GM18520 (cell line): ENCODE measurements at regions not wholly inside any gene's neighbourhood (a gene's known extent, or its start where the extent isn't known, plus 50 kb on each side); places are given as distances from the start of the nearest gene placed in this dataset.
"Not testable (repeated sequence)": the region's sequence is repeated elsewhere in the genome, so short reads cannot be mapped to it uniquely, and the experiment has no call there.

Experiments used
- ATAC-seq: cut with Tn5 transposase; IDR thresholded peaks from one replicate; pipeline ENCODE4 v1.9.1; 2021; ENCODE audit not compliant: unreplicated experiment

DNA sequence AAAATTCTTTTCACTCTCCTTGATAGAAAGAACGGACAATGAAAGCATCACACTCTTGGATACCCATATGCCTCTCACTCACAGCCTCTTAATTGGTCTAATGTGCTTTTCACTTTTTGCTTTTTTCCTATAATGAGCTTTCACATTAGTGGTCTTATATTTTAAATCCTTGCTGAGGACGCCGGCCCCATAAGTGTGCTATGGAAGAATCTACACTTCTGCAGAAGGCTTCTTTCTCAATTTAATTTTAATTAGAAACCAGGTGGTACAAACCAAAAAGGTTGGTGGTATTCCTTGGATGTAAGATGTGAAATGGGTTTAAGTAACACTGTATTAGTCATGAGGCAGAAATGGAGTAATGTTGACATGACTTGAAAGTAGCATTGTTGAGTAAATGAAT is 190.6 kb upstream of the NFIA start:
- ATAC-seq: no peak

DNA sequence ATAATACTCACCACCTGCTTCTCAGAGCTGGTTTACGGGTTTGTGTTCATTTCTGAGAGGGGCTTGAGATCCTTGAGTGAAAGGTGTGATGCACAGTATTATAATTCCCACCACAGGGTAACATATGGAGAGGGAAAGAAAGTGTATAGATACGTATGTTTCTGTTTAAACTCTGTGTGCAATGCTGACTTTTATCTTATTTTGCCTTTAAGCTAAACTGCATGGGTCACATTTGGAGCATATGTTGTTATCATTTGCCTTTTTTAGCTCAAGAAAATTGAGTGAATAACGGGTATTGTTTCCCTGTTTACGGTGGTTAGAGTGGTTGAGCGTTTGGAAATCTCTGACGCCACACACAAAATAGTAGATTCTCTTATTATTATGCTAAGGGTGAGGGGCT is 191.1 kb upstream of the NFIA start:
- no peak for ATAC-seq

DNA sequence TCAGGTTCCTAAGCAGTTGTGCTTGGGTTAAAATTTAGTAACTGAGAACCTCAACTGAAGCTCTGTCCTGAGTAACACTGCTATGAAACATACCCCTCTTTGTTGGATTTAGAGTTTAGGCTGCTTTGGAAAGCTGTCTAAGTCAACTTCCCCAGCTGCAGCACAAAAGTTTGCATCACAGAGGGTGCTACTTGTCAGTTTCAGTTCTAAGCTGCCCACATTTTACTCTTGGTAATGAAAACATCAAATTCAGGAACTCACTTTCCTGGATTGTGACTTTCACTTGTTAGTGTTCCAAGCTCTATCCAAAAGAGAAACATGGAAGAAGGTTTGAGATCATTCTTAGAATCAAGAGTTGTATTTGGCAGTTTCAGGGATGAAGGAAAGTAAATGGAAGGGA is 191.7 kb upstream of the NFIA start:
- ATAC-seq: no peak

DNA sequence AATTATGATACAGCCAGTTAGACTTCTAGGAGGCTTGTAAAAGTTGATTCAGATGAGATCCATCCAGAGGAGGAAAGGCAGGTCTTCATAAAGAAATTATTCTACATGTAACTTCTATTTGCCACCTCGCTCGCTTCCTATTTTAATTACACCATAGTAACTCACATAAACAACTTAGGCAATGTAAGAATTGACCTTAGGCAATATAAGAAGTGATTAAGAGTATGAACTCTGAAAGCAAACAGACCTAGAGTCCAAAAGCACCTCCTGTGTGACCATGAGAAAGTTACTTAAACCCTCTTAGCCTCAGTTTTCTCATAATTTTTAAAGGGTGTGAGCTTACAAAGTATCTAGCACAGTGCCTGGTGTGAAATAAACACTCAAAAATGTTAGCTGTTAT is 192.7 kb upstream of the NFIA start:
- no peak for ATAC-seq

DNA sequence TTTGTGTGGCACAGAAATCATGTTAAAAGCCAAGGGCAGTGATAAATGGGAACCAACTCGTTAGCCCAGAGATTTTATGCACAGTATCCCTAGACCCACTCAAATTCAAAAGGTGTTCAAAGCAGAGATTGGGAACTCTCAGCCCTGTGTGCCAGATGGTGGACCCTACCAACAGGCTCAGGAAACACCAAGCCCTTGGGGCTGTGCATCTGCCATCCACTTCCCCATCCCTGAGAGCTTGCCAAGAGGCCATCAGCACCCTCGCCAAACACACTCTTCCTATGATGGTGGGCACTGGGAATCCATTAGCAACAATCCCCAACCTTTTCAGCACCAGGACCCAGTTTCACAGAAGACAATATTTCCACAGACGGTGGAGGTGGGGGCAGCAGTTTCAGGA is 194.2 kb upstream of the NFIA start:
- no peak for ATAC-seq

DNA sequence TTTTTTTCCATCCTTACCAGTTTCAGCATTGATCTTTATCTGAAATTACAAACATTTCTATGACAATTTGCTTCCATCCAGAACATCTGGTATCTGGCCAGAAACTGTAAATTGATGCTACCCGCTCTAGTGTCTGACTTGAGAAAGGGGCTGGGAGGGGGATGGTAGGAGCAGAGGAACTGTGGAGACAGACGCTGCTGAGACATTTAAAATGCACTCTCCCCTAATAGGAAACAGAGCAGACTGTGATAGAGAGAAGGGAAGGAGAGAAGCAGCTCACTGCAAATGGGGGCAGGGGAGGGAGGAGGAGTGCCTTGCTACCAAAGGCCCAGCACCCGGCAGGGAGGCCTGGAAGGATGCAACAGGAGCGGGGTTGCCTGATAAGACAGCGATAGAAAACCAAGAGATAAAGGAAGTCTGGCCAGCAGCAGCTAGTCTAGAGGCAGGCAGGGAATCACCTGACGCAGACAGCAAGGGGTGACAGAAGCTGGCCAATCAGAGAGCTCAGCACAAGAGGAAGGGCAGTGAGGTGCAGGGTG is 195.5 kb upstream of the NFIA start:
- ATAC-seq: no peak

DNA sequence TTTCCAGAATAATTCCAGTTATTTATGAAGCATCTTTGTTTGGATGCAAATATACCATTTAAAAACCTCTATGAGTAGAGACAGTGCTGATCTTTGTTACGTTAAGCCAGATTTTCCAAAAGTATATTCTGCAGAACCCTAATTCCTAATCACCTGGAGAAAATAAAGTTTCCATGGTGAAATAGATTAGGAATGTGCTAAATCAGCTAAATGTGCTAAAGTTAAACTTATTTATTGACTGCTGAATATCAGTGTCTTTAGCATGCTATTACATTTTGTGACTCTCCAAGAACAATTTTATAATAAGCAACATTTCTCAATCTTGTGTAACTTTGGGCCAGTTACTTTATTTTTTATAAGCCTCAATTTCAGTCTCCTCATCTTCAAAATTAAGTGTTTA is 196.3 kb upstream of the NFIA start:
- no peak for ATAC-seq

DNA sequence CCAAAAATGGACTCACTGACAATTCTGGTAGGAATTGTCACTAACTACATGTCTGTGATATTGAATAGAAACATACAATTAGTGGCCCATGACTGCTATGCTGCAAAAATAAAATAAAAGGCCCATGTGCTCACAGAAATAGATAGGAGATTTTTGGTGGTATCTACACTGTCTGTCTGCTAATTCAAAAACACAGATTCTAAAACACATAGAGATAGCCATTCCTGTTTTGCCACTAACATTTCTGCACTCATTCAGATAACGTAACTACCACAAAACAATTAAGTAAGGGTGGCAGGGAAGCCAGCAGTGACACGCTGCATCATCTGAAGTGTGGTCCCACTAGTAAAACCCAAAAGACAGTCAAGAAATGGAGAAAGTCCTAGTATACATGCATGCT is 202.2 kb upstream of the NFIA start:
- ATAC-seq: no peak

DNA sequence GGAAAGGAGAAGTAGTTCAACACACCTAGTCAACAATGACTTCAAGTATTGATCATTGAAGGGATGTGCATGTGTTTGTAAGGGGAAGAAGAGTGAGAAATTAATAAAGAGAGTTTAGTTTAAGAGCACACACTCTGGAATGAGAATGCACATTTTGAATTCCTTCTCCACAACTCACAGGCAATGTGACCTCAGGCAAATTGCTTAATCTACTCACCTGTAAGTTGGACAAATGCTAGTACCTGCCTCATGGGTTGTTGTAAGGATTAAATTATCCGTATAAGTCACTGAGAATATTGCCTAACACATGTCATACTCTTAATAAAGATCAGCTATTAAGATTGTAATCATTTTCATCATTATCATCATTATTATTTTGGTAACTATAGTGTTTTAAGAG is 204.0 kb upstream of the NFIA start:
- no peak for ATAC-seq

DNA sequence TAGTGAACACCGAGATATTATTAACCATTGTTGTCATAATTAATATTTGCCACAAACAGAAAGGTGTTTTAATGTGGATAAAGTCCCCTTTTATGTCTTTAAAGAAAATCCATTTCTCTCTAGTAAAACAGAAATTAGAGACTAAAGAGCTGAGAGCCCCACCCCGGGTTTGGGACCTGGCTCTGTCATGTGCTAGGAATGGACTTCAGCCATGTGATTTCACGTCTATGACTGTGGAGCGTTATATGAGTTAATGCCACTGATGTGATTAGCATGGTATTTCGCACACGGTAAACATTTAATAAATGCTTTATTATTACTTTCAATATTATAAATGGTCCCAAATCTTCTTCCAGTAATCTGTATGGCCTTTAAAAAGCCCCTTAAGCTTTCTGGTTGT is 205.0 kb upstream of the NFIA start:
- ATAC-seq: no peak

DNA sequence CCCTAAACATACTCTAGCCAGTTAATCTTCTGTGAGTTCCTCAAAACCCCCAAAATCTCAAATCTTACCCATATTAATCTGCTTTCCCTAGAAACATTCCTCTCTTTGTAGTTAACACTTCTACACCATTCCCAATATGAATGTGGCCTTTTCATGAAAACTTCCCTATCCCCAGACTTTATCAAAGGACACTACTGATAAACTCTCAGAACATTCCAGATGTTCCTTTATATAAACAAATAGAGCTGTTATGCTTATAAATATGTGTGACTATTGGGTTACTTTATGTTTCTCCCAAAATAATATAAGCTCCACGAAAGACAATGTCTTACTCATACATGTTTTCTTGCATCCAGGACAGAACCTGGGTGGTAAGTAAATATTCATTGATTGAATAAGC is 205.4 kb upstream of the NFIA start:
- ATAC-seq: no peak

DNA sequence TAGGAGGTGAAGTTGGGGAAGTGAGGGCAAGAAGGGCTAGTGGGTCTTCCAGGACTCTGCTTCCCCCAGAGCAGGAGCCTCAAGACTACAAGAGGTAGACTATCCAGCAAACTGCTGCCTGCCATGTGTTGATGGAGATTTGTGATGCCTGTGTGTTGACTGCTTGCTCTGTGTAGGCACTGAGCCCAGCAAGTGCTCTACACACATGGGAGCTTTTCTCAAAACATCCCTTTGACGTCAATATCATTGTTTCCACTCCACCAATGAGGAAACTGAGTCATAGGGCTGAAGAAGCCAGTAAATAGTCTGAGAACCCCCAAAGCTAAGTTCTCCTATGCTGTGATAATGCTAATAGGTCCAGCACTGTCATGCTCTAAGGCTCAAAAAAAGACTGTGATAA is 207.2 kb upstream of the NFIA start:
- ATAC-seq: no peak

DNA sequence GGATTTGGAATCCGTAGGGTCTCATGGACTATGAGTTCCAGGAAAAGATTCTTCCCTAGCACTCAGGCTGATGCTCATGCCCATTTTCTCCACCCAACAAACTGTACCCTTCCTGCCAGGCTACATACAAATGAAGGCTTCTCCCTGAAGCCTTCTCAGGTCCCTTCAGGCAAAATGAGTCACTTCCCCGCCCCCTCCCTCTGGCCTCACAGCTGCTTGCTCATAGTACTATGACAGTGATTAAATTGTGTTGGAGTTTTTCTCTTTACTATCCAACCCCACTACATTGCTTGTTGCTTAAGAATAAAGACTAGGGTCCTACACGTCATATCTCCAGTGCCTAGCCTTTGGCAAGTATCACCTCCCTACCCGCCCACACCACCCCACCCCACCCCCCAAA is 207.6 kb upstream of the NFIA start:
- no peak for ATAC-seq

DNA sequence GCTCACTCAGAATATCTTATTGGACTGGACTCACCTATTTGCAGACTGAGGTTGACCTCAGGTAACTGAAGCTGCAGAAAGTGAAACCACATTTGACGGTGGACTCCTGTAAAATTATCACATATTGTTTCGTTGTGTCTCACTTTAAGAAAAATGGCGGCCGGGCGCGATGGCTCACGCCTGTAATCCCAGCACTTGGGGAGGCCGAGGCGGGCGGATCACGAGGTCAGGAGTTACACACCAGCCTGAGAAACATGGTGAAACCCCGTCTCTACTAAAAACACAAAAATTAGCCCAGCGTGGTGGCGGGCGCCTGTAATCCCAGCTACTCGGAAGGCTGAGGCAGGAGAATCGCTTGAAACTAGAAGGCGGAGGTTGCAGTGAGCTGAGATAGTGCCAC is 209.0 kb upstream of the NFIA start:
- ATAC-seq: not testable (repeated sequence)

DNA sequence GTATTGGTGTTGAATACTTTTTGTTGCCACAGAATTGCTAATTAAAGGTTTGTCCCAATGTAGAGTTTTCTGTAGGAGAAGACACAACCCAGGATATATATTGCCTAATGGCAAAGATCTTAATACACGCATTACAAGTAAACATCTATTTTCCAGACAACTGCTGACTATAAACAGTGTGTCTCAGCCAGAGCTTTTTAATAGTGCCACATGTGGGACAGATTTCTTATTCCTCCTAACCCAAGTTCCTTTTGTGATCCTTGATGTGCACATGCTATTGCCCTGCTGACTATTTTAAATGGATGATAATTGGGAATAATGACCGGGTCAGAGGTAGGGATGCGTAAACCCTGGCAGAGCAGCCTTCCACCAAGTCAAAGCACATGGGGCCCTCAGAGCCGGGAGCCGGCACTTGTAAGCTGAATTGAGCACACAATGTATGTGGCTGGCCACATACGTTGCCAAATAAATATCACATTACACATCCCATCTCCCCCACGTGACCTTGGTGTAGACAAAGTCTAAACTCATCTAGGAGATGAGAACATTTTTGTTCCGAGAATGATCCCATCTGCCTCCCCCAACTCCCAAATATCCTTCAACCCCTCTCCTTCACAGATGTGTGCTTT is 209.8 kb upstream of the NFIA start:
- ATAC-seq: no peak

DNA sequence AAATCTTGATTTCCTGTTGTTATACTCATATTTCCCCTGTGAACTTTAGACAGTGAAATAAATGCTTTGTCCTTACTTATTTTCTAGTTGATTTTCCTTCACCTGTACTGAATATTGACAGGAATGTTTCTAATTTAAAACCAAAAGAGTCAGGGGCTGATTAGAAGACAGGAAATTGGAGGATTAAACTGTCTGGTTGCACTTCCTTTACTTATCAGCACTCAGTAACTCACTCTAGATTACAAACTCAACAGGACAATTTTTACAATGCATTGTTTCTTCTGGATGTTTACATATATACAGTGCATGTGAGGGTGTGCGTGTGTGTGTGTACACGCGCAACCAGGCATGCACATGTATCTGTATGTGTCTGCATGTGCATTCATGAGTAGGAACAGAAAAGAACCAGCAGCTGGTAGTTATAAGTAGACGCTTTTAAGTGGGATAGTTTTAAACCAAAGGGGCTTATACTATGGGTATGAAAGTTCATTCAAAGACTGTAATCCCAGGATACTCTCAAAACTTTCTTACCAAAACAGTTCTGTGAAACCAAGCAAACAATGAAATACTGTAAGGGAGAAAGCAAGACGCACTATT is 212.0 kb upstream of the NFIA start:
- no peak for ATAC-seq

DNA sequence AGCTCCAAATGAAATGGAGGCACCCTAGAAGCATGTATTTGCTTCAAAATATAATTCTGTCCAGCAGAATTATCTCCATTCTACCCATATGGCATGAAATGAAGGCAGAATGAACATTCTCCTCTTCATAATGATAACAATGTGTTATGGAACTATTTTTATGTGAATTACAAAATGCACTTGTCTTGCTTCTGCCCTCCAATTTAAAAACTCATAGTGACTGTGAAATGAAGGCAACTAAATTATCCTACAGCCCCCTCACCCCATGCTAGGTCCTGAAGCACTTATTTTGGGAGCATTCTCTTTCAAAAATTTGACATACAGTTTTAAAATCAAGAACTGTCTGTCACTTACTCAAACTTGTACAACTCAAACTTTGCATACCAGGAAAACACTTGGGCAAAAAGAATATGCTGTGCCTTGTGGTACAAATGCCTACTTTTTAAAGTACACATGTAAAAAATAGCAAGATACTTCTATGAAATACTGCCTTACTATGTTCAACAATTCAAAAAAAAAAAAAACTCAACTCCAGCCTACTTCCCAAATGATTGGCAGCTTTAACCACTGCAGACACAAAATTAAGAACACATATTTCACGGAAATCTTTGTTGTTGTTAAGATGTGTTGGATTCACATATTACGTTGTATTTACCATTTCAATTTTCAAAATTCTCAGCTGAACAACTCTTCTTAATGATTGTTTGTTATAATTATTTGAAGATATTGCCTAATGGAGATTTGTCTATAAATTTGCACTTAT is 213.3 kb upstream of the NFIA start:
- ATAC-seq: no peak

DNA sequence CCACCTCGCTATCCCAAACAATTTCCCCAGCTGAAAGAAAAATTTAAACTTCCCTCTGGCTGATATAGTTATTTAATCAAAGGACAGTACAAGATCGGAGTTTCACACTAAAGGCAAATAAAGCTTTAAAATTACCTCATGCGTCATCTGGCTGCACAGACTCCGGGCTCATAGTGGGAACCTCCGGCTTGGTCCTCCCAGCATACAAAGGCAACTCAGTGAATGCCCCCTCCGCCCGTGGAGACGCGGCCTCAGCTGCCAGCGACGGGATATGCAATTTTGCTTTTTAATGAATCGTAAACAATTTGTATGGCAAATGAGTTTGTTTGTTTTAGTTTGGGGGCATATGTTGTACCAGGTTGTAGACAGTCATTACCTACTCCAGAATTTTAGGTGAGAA is 214.6 kb upstream of the NFIA start:
- no peak for ATAC-seq

DNA sequence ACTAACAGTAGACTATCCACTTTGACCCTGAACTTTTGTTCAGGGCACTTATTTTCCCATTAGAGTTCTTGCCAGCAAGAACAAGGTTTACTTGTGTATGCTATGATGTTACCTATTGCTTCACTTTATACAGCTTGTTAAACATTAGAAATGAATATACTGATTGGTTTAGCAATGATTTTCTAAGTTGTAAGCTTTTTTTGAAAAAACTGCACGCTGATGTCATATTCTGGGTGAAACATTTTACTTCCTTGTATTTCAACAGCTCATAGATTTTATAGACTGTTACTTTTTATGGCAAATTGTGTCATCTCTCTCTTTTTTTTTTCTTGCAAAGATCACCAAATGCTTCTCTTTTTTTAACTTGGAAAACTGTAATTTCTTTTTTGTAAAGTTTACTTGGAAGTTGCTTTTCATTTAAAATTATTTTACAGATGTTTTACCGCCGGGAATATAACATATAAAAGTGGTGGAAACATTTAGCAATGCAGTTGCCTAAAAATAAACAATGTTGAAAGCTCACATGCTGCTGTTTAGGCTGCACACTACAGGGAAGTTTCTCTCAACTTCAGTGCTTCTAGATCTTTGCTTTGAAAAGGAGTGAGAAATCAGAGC is 215.3 kb upstream of the NFIA start:
- ATAC-seq: no peak

DNA sequence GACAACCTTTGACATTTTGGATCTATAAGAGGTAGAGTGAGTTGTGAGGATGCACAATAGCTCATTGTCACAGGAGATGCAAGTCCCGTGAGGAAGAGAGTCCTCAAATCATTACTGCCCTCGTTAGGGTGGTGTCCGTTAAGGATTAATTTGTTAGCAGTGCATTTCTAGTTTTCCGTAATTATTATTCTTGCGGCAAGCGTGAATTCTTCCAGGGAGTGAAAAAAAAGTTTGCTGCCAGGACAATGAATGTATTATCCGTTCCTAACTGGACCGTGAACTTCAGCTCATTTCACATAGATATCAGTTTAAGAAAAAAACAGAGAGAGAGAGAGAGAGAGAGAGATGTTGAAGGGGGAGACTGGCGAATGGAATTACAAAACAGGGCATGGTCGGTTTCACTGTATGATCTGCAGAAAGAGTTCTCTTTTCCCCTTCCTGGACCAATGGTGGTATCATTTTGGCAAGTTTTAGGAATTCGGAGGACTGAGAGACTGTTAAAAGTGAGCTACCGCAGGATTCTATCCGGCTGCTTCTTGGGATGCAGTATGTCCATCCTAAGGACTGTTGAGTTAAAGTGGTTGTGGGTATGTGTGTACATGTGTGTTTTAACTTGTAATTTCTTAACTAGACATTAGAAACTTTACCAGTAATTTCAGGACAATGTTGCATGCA is 216.0 kb upstream of the NFIA start:
- ATAC-seq: no peak

DNA sequence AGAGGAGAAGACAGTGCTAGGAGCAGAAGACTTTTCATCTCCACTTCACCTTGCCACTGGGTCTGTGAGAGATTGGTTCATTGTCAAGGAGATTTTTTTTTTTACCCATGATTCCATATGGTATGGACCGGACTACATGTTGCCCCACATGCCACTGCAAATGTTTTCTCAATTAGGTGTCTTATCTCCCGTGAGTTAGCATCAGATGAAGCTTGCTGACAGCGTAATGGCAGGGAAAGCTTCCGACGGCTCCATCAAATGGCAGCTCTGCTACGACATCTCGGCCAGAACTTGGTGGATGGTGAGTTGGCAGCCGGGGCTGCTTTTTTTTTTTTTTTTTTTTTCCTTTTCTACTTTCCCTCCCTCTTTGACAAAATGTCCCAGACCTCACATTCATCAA is 217.2 kb upstream of the NFIA start:
- no peak for ATAC-seq
